ENCODE measurements at regions not wholly inside any gene's neighbourhood (a gene's known extent, or its start where the extent isn't known, plus 50 kb on each side); places are given as distances from the start of the nearest gene placed in this dataset.

- intact Hi-C loops (cut with DNase I): no loop called here
- Histone ChIP-seq H3K36me3 (no peaks in the 10 kb centered on the region), H3K4me3 (no peak overlapping the region), H3K9me3 (peaks cover 0 to 8% of the 10 kb centered on the region in 2 donors), H3K27me3 (no peaks in the 10 kb centered on the region), H3K4me1 (no peaks in the 10 kb centered on the region), H3K27ac (no peak overlapping the region)
- no peak for DNase-seq (ENCODE audit: low spot score in 2 of 2)
- TF ChIP-seq CTCF (IDR thresholded peaks at IDR 0.05): no peak
These were observed 580.3 kb upstream of the ADGRB3 start for GRCh38 chr6:68054756-68055155.

DNA sequence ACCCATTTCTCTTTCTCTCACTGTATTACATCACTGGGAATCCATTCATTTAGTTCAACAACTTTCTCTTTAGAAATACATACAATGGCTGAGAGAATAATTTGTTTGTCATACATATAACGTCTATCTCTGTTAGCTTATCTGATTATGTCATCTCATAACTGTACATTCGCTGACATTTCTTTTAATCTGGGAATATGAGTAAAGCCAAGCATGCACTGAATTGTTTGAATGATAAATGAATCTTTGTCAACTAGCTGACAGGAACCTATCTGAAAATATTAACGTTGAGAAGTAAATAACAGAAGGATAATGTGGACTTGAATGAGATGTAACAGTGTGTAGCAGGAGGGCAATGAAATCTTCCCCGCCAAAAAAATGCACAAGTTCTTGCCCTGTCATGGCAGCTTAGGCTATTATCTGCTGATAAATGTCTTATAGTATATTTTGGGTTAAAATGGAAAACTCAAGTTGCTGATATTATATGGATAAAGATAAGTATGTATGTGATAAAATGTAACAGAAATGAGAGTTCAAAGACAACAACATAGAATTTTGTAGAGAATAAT lies 581.2 kb upstream of the ADGRB3 start:
- Histone ChIP-seq H3K36me3 (no peaks in the 10 kb centered on the region), H3K4me1 (no peaks in the 10 kb centered on the region), H3K4me3 (no peak overlapping the region), H3K27ac (no peak overlapping the region), H3K27me3 (no peaks in the 10 kb centered on the region), H3K9me3 (peaks cover 0 to 8% of the 10 kb centered on the region in 2 donors)
- TF ChIP-seq CTCF (IDR thresholded peaks at IDR 0.05): no peak
- intact Hi-C loops (cut with DNase I): no loop called here
- DNase-seq (ENCODE audit: low spot score in 2 of 2): no peak

DNA sequence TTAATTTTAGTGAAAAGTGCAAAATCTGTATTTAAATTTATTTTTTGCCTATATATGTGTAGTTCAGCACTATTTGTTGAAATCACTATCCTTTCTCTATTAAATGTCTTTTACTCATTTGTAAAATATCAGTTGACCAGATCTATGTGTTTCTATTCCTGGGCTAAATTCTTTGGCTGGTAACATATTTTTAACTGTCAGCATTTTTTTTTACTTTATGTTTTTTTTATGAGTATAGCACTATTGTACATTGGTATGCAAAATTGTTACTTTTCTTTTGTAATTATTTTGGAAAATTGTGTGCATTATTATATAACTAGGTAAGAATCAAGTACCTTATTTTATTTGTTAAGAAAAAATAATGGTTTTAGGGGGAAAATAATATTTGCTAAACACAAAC lies 582.8 kb upstream of the ADGRB3 start:
- Histone ChIP-seq H3K27me3 (no peaks in the 10 kb centered on the region), H3K4me3 (no peak overlapping the region), H3K4me1 (no peaks in the 10 kb centered on the region), H3K36me3 (no peaks in the 10 kb centered on the region), H3K9me3 (peaks cover 0 to 8% of the 10 kb centered on the region in 2 donors), H3K27ac (no peak overlapping the region)
- no peak for TF ChIP-seq CTCF (IDR thresholded peaks at IDR 0.05)
- intact Hi-C loops (cut with DNase I): no loop called here
- DNase-seq (ENCODE audit: low spot score in 2 of 2): no peak

GRCh38 chr6:68049562-68049961 lies 585.5 kb upstream of the ADGRB3 start:
- H3K27me3 ChIP-seq: no peaks in the 10 kb centered on the region
- no peak for DNase-seq (ENCODE audit: low spot score in 2 of 2)
- H3K27ac ChIP-seq: no peak overlapping the region
- H3K9me3 ChIP-seq: no peaks in the 10 kb centered on the region
- intact Hi-C loops (cut with DNase I): no loop called here
- no peaks in the 10 kb centered on the region for H3K4me1 ChIP-seq
- TF ChIP-seq CTCF (IDR thresholded peaks at IDR 0.05): no peak
- no peak overlapping the region for H3K4me3 ChIP-seq
- no peaks in the 10 kb centered on the region for H3K36me3 ChIP-seq

DNA sequence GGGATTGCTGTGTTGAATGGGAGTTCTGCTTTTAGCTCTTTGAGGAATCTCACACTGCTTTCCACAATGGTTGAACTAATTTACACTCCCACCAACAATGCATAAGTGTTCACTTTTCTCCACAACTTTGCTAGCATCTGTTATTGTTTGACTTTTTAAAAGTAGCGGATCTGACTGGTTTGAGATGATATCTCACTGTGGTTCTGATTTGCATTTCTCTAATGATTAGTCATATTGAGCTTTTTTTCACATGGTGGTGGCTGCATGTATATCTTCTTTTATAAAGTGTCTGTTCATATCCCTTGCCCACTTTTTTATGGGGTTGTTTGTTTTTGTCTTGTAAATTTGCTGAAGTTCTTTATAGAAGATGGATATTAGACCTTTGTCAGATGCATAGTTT lies 588.3 kb upstream of the ADGRB3 start:
- H3K36me3 ChIP-seq: no peaks in the 10 kb centered on the region
- DNase-seq (ENCODE audit: low spot score in 2 of 2): no peak
- intact Hi-C loops (cut with DNase I): no loop called here
- no peak for TF ChIP-seq CTCF (IDR thresholded peaks at IDR 0.05)
- no peak overlapping the region for H3K27ac ChIP-seq
- no peak overlapping the region for H3K4me3 ChIP-seq
- no peaks in the 10 kb centered on the region for H3K27me3 ChIP-seq
- H3K4me1 ChIP-seq: no peaks in the 10 kb centered on the region
- H3K9me3 ChIP-seq: no peaks in the 10 kb centered on the region

DNA sequence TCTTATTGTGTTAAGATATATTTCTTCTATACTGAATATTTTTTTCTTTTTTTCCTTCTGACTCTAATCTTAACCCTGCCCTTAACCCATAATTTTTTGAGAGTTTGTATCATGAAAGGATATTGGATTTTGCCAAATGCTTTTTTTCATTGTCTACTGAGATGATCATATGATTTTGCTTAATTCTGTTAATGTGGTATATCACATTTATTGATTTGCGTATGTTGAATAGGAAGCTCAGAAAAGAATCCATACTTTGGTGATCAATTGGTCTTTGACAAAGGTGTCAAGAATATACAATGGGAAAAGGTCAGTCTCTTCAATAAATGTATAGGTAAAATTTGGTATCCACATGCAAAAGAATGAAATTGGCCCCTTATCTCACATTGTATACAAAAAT lies 588.8 kb upstream of the ADGRB3 start:
- DNase-seq (ENCODE audit: low spot score in 2 of 2): no peak
- no peaks in the 10 kb centered on the region for H3K4me1 ChIP-seq
- H3K9me3 ChIP-seq: no peaks in the 10 kb centered on the region
- no peaks in the 10 kb centered on the region for H3K27me3 ChIP-seq
- no peak overlapping the region for H3K27ac ChIP-seq
- no peak for TF ChIP-seq CTCF (IDR thresholded peaks at IDR 0.05)
- H3K4me3 ChIP-seq: no peak overlapping the region
- intact Hi-C loops (cut with DNase I): no loop called here
- no peaks in the 10 kb centered on the region for H3K36me3 ChIP-seq

Measured in ascending aorta (tissue), 2 donors.